ENCODE measurements at regions not wholly inside any gene's neighbourhood (a gene's known extent, or its start where the extent isn't known, plus 50 kb on each side); places are given as distances from the start of the nearest gene placed in this dataset.
"Not testable (repeated sequence)": the region's sequence is repeated elsewhere in the genome, so short reads cannot be mapped to it uniquely, and the experiment has no call there.

GRCh38 chr21:5066682-5067251 lies 5454.6 kb upstream of the TPTE start:
- not testable (repeated sequence) for DNase-seq

GRCh38 chr21:5067326-5068048 lies 5453.9 kb upstream of the TPTE start:
- not testable (repeated sequence) for DNase-seq

GRCh38 chr21:5068649-5069048 lies 5452.7 kb upstream of the TPTE start:
- not testable (repeated sequence) for DNase-seq

GRCh38 chr21:5071180-5071579 lies 5450.2 kb upstream of the TPTE start:
- not testable (repeated sequence) for DNase-seq

- not testable (repeated sequence) for DNase-seq
These were observed 5444.5 kb upstream of the TPTE start for GRCh38 chr21:5076854-5077253.

- DNase-seq: not testable (repeated sequence)
These were observed 5442.0 kb upstream of the TPTE start for GRCh38 chr21:5079361-5079760.

GRCh38 chr21:5080015-5080414 lies 5441.4 kb upstream of the TPTE start:
- not testable (repeated sequence) for DNase-seq

- DNase-seq: not testable (repeated sequence)
These were observed 5437.1 kb upstream of the TPTE start for GRCh38 chr21:5084246-5084645.

- not testable (repeated sequence) for DNase-seq
These were observed 5435.9 kb upstream of the TPTE start for GRCh38 chr21:5085456-5085855.

GRCh38 chr21:5086416-5086815 lies 5435.0 kb upstream of the TPTE start:
- DNase-seq: not testable (repeated sequence)

- not testable (repeated sequence) for DNase-seq
These were observed 5432.6 kb upstream of the TPTE start for GRCh38 chr21:5088820-5089219.

GRCh38 chr21:5089399-5090089 lies 5431.8 kb upstream of the TPTE start:
- DNase-seq: not testable (repeated sequence)

- not testable (repeated sequence) for DNase-seq
These were observed 5431.0 kb upstream of the TPTE start for GRCh38 chr21:5090132-5091079.

GRCh38 chr21:5091274-5091673 lies 5430.1 kb upstream of the TPTE start:
- DNase-seq: not testable (repeated sequence)

- not testable (repeated sequence) for DNase-seq
These were observed 5425.8 kb upstream of the TPTE start for GRCh38 chr21:5095628-5096027.

GRCh38 chr21:5098010-5098743 lies 5423.2 kb upstream of the TPTE start:
- DNase-seq: not testable (repeated sequence)

GRCh38 chr21:5100604-5101174 lies 5420.7 kb upstream of the TPTE start:
- DNase-seq: not testable (repeated sequence)

GRCh38 chr21:5101749-5102148 lies 5419.6 kb upstream of the TPTE start:
- DNase-seq: peak; percentile 63

- DNase-seq: not testable (repeated sequence)
These were observed 5417.4 kb upstream of the TPTE start for GRCh38 chr21:5103880-5104561.

GRCh38 chr21:5104562-5104928 lies 5416.8 kb upstream of the TPTE start:
- DNase-seq: not testable (repeated sequence)

All from hematopoietic multipotent progenitor cell treated with erythropoietin and hydrocortisone succinate and interleukin-3 and kit ligand, for 6 days (in vitro differentiated cells).